GM10266 (cell line): ENCODE measurements at regions not wholly inside any gene's neighbourhood (a gene's known extent, or its start where the extent isn't known, plus 50 kb on each side); places are given as distances from the start of the nearest gene placed in this dataset.

Source experiments
- DNase-seq: peaks from one replicate; pipeline ENCODE4 v3.0.0; 2012; ENCODE audit errors: extremely low spot score
- CTCF ChIP-seq: IDR thresholded peaks from 2 replicates; pipeline ENCODE4 v1.5.1; 2012; ENCODE audit warnings: mild to moderate bottlenecking, low read depth; ENCODE audit not compliant: control insufficient read depth, insufficient read depth; ENCODE audit errors: missing control alignments

- no peak for DNase-seq
- TF ChIP-seq CTCF = no peak
These were observed 265.0 kb downstream of the XXYLT1 start for GRCh38 chr3:195005759-195006510.

GRCh38 chr3:195007151-195007550, 263.8 kb downstream of the XXYLT1 start:
- TF ChIP-seq CTCF = no peak
- no peak for DNase-seq

- no peak for TF ChIP-seq CTCF
- no peak for DNase-seq
These were observed 263.2 kb downstream of the XXYLT1 start for GRCh38 chr3:195007766-195008165.

GRCh38 chr3:195008816-195009215, 262.1 kb downstream of the XXYLT1 start:
- TF ChIP-seq CTCF = no peak
- no peak for DNase-seq

GRCh38 chr3:195009616-195010015, 261.3 kb downstream of the XXYLT1 start:
- DNase-seq = no peak
- no peak for TF ChIP-seq CTCF

GRCh38 chr3:195010551-195011100, 260.3 kb downstream of the XXYLT1 start:
- no peak for TF ChIP-seq CTCF
- DNase-seq = no peak

GRCh38 chr3:195011231-195011834, 259.6 kb downstream of the XXYLT1 start:
- no peak for TF ChIP-seq CTCF
- no peak for DNase-seq
